Right renal cortex interstitium (tissue), 3 donors: ENCODE measurements at regions not wholly inside any gene's neighbourhood (a gene's known extent, or its start where the extent isn't known, plus 50 kb on each side); places are given as distances from the start of the nearest gene placed in this dataset.
"Not testable (repeated sequence)": the region's sequence is repeated elsewhere in the genome, so short reads cannot be mapped to it uniquely, and the experiment has no call there.

Experiments used
- DNase-seq, 3 donors: peaks; one replicate each; pipeline ENCODE4 v3.0.0-alpha.2; 2013; ENCODE audit warnings: low read depth in 3 of 3, low spot score in 2 of 3

GRCh38 chr5:110278449-110278848 lies 448.0 kb downstream of the TMEM232 start:
- DNase-seq, result not testable (repeated sequence)

- DNase-seq, result not testable (repeated sequence)
Observed at GRCh38 chr5:110284121-110284520, 442.4 kb downstream of the TMEM232 start.

- DNase-seq, result no peak
Observed at GRCh38 chr5:110288766-110289511, 437.5 kb downstream of the TMEM232 start.

GRCh38 chr5:110289512-110289810 lies 437.0 kb downstream of the TMEM232 start:
- DNase-seq, result no peak

DNA sequence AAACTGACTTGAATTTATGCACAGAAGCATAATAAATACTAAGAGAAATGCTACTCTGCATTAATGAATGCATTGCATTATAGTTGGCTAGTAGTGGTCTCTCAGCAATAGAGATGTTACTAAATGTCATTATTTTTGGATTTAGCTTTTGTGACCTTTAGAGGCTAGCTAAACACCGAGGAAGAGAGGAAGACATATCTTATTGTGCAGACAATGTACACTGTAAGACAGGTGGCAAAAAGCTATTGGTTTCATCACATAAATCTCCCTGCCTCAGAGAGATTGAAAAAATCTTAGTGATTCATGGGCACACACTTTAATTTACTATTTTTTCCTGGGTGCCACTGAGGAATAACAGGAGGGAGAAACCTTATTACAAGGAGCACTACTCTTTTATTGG lies 435.9 kb downstream of the TMEM232 start:
- DNase-seq, result no peak

- DNase-seq, result no peak
Observed at GRCh38 chr5:110294281-110294680, 432.2 kb downstream of the TMEM232 start.

DNA sequence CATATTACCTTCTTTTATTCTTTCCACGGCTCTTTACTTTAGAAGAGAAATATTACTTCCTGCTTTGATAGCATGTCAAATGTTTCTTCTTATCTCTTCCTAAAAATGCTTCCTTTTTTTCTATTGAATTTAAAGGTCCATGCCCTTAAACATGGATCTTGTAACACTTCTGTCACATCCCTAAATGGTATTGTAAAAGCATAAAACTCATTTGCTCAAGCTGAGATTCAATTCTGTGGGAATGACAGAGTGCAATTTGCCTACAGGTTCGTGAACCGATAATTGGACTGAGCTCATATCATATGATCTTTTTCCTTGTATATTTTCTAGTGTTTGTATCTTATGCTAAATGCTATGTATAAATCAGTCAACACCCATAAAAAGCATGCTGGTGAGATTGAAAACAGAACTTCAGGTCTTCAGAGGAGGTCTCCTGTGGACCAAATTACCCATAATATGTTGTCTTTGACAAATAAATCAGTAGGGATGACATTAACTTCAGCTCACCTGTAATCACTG lies 429.3 kb downstream of the TMEM232 start:
- no peak for DNase-seq

GRCh38 chr5:110304176-110304575 lies 422.3 kb downstream of the TMEM232 start:
- no peak for DNase-seq

DNA sequence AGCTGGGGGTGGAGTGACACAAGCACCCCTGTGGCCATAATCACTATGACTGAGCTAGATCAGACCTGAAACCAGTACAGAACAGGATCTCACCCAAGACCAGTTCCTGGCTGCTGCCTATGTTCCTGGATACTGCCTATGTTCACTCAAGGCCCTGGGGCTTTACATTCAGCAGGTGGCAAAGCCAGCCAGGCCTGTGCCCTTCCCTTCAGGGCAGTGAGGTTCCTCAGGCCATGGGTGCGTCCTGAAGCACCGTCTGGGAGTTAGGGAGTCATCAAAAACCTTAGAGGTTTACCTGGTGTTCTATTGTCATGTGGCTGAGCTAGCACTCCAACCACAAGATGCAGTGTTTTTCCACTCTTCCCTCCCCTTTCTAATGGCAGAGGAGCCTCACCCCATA lies 419.8 kb downstream of the TMEM232 start:
- no peak for DNase-seq

- no peak for DNase-seq
Observed at GRCh38 chr5:110309222-110309621, 417.2 kb downstream of the TMEM232 start.

DNA sequence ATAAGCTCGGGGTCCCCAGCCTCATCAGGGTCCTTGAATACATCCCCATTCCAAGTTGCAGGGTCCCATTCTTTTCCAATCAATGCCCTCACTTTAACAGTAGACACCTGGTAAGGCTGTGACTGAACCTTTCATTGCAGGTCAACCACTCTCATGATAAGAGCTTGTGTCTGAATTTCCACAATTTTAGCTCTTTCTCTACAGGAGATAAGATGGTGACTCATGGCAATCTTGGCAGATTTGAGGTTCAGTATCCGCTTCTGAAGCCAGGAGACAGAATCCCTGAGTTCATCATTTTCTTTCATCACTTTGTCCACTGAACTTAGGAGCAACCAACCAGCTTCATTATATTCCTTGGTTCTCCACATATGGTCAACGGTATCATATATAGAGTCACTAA lies 409.9 kb downstream of the TMEM232 start:
- DNase-seq, result not testable (repeated sequence)

GRCh38 chr5:110321117-110321516 lies 405.4 kb downstream of the TMEM232 start:
- no peak for DNase-seq

DNA sequence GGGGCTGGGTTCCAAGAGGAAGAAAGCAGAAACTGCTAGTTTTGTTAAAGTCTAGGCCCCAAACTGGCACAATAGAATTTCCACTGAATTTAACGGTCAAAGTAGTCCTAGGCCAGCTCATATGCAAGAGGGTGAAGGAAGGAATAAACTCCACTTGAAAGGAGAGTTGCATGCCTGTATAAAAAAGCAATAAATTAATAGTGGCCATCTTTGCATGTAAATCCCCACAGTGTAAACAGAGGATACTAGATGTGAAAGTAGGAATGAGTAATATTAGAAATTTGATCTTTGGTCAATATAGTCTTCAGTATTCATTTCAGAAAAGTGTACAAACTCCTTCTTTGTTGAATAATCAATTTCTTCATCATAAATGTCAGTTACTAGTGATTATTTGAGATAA lies 403.1 kb downstream of the TMEM232 start:
- no peak for DNase-seq

- DNase-seq, result no peak
Observed at GRCh38 chr5:110323832-110324231, 402.6 kb downstream of the TMEM232 start.

GRCh38 chr5:110324876-110325275 lies 401.6 kb downstream of the TMEM232 start:
- no peak for DNase-seq

- DNase-seq, result no peak
Observed at GRCh38 chr5:110329955-110330525, 396.4 kb downstream of the TMEM232 start.

DNA sequence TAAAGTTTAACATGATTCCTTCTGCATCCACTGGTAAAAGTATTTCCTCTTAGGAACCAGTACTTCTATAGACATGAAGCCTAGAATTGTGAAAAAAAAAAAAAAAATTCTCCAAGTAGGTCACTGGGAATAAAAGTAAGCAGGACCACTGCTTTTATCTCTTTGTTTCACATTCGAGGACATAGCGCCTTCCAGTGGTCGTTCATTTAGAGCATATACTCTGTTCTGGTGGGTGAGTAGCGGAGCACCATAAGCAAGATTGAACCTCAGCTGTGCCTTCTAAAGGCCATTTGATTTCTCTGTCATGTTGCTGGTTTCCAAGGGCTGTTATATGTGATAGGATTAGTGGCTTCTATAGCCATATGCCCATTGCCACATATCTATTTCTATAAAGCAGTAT lies 393.1 kb downstream of the TMEM232 start:
- DNase-seq, result no peak

DNA sequence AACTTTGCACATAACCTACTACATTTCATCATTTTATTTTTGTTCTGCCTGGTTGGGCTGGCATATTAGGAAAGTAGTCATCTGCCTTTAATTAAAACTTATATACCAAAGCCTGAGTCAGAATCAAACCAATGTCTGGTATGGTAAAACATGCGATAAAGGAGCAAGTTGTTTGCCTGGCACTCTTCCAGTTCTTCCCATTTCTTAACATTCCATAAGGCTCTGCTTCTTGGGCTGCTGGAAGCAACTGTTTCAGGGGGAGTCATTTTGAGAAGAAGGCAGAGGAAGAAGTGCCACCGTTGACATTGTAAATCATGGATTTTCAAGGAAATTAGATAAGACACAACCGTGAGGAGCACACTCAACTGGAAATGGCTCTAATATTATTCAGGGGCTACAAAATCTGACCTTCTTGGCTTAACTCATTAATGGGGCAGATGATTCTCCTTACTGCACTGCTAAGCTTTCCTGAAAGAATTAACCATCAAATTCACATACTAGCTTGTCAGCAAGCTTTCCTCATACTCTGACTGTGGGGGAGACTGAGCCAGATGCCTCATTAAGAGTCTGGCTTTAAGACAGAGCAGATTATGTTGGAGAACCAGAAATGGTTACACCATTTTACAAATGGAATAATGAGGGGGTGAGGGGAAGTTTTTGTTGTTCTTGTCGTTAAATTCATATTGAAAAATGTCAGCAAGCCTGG lies 391.0 kb downstream of the TMEM232 start:
- DNase-seq, result no peak

GRCh38 chr5:110338341-110339083 lies 388.0 kb downstream of the TMEM232 start:
- no peak for DNase-seq

DNA sequence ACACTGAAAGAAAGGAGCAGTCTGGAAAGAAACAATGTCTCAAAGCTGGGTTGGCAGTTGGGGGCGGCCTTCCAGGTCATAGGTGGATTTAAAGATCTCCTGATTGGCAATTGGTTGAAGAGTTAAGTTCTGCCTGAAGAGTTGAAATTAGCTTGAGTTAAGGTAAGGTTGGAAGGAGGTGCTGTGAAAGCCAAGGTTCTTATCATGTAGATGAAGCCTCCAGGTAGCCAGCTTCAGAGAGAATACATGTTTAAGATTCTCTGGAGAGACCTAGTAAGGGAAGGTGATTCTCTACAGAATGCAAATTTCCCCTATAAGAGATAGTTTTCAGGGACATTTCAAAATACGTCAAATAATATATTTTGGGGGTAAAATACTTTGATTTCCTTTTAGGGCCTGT lies 387.1 kb downstream of the TMEM232 start:
- no peak for DNase-seq

DNA sequence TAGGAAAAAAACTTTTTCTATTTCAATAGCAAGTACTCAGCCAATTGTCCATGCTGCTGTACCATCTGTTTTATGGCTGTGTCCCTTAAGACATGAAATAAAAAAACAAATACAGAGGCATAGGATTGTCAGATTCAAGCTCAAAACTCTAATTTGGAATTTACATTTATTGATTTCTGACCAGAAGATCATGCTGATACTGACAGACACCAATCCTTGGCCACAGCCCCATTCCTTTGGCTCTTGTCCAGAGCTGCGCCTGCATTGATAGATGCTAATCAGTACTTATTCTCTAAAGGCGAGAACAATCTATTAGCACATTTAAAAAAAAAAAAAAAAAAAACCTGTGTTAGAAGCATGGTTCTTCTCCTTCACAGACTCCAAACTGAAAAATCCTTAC lies 384.6 kb downstream of the TMEM232 start:
- DNase-seq, result no peak
